ENCODE measurements at regions not wholly inside any gene's neighbourhood (a gene's known extent, or its start where the extent isn't known, plus 50 kb on each side); places are given as distances from the start of the nearest gene placed in this dataset.

- Histone ChIP-seq H3K4me3 (no peak overlapping the region), H3K36me3 (no peaks in the 10 kb centered on the region), H3K4me1 (peaks cover 0 to 4% (median 0%) of the 10 kb centered on the region in 3 donors), H3K27ac (no peak overlapping the region), H3K9me3 (no peaks in the 10 kb centered on the region), H3K27me3 (no peaks in the 10 kb centered on the region)
- 22 to 50% methylated on average over 2 of the region's 2 CpGs for WGBS, 2 donors (ENCODE audit: low coverage in 1 of 2)
- no peak for TF ChIP-seq EP300 (IDR thresholded peaks at IDR 0.05)
- TF ChIP-seq POLR2AphosphoS5 (IDR thresholded peaks at IDR 0.05): no peak
- no peak for TF ChIP-seq CTCF (IDR thresholded peaks at IDR 0.05)
- TF ChIP-seq POLR2A (IDR thresholded peaks at IDR 0.05): no peak
- ATAC-seq: no peak
Measured at GRCh38 chr2:146239392-146240135, 1605.3 kb upstream of the ACVR2A start.

- Histone ChIP-seq H3K27me3 (no peaks in the 10 kb centered on the region), H3K4me3 (no peak overlapping the region), H3K9me3 (no peaks in the 10 kb centered on the region), H3K27ac (no peak overlapping the region), H3K4me1 (no peaks in the 10 kb centered on the region), H3K36me3 (no peaks in the 10 kb centered on the region)
- no peak for TF ChIP-seq POLR2AphosphoS5 (IDR thresholded peaks at IDR 0.05)
- TF ChIP-seq CTCF (IDR thresholded peaks at IDR 0.05): no peak
- TF ChIP-seq EP300 (IDR thresholded peaks at IDR 0.05): no peak
- no peak for TF ChIP-seq POLR2A (IDR thresholded peaks at IDR 0.05)
- ATAC-seq: no peak
- whole genome bisulfite sequencing, 2 donors (ENCODE audit: low coverage in 1 of 2): 89 to 91% methylated on average over 3 of the region's 3 CpGs
Measured at GRCh38 chr2:146238254-146238966, 1606.4 kb upstream of the ACVR2A start.

- no peak for TF ChIP-seq POLR2AphosphoS5 (IDR thresholded peaks at IDR 0.05)
- no peak for TF ChIP-seq EP300 (IDR thresholded peaks at IDR 0.05)
- no peak for ATAC-seq
- H3K4me3 ChIP-seq: no peak overlapping the region
Measured at GRCh38 chr2:146235158-146235557, 1609.7 kb upstream of the ACVR2A start.

GRCh38 chr2:146229508-146230155 is 1615.2 kb upstream of the ACVR2A start:
- Histone ChIP-seq H3K4me1 (no peaks in the 10 kb centered on the region), H3K36me3 (no peaks in the 10 kb centered on the region), H3K4me3 (no peak overlapping the region), H3K27me3 (no peaks in the 10 kb centered on the region), H3K9me3 (no peaks in the 10 kb centered on the region), H3K27ac (no peak overlapping the region)
- no peak for TF ChIP-seq POLR2A (IDR thresholded peaks at IDR 0.05)
- TF ChIP-seq POLR2AphosphoS5 (IDR thresholded peaks at IDR 0.05): no peak
- TF ChIP-seq EP300 (IDR thresholded peaks at IDR 0.05): no peak
- TF ChIP-seq CTCF (IDR thresholded peaks at IDR 0.05): no peak
- WGBS, 2 donors (ENCODE audit: low coverage in 1 of 2): 82 to 95% methylated on average over 4 of the region's 4 CpGs
- no peak for ATAC-seq

More at GRCh38 chr2:146235158-146235557, 1609.7 kb upstream of the ACVR2A start:
- Histone ChIP-seq H3K9me3 (no peaks in the 10 kb centered on the region), H3K27ac (no peak overlapping the region), H3K27me3 (no peaks in the 10 kb centered on the region), H3K36me3 (no peaks in the 10 kb centered on the region), H3K4me1 (no peaks in the 10 kb centered on the region)
- WGBS, 2 donors (ENCODE audit: low coverage in 1 of 2): 63 to 74% methylated on average over 3 of the region's 3 CpGs

GRCh38 chr2:146228466-146229058 is 1616.3 kb upstream of the ACVR2A start:
- no peaks in the 10 kb centered on the region for H3K9me3 ChIP-seq
- H3K4me3 ChIP-seq: no peak overlapping the region
- H3K36me3 ChIP-seq: no peaks in the 10 kb centered on the region
- no peak for ATAC-seq
- TF ChIP-seq POLR2AphosphoS5 (IDR thresholded peaks at IDR 0.05) (no peak), POLR2A (IDR thresholded peaks at IDR 0.05) (no peak), EP300 (IDR thresholded peaks at IDR 0.05) (no peak), CTCF (IDR thresholded peaks at IDR 0.05) (no peak)
- 62 to 84% methylated on average over 3 to 4 of the region's 4 CpGs for WGBS, 2 donors (ENCODE audit: low coverage in 1 of 2)
- H3K27me3 ChIP-seq: no peaks in the 10 kb centered on the region
- H3K27ac ChIP-seq: no peak overlapping the region
- no peaks in the 10 kb centered on the region for H3K4me1 ChIP-seq
